GM19351 (cell line): ENCODE measurements at regions not wholly inside any gene's neighbourhood (a gene's known extent, or its start where the extent isn't known, plus 50 kb on each side); places are given as distances from the start of the nearest gene placed in this dataset.
"Not testable (repeated sequence)": the region's sequence is repeated elsewhere in the genome, so short reads cannot be mapped to it uniquely, and the experiment has no call there.

Experiments used
- ATAC-seq: cut with Tn5 transposase; IDR thresholded peaks from one replicate; pipeline ENCODE4 v1.9.1; 2021; ENCODE audit warnings: mild to moderate bottlenecking, moderate library complexity; ENCODE audit not compliant: unreplicated experiment

GRCh38 chr3:25944329-25944728, 154.4 kb downstream of the OXSM start:
- ATAC-seq, result no peak

- ATAC-seq, result no peak
These were observed 155.5 kb downstream of the OXSM start for GRCh38 chr3:25945366-25945765.

- no peak for ATAC-seq
These were observed 155.9 kb downstream of the OXSM start for GRCh38 chr3:25945836-25946235.

- no peak for ATAC-seq
These were observed 162.2 kb downstream of the OXSM start for GRCh38 chr3:25952133-25952532.

GRCh38 chr3:25957026-25957425, 167.1 kb downstream of the OXSM start:
- ATAC-seq, result no peak

GRCh38 chr3:25960776-25961175, 170.9 kb downstream of the OXSM start:
- ATAC-seq, result no peak

- ATAC-seq, result no peak
These were observed 172.4 kb downstream of the OXSM start for GRCh38 chr3:25962255-25962654.

- no peak for ATAC-seq
These were observed 174.3 kb downstream of the OXSM start for GRCh38 chr3:25964141-25964540.

- ATAC-seq, result no peak
These were observed 177.5 kb downstream of the OXSM start for GRCh38 chr3:25967385-25967784.

GRCh38 chr3:25971736-25972135, 181.8 kb downstream of the OXSM start:
- ATAC-seq, result no peak

- ATAC-seq, result no peak
These were observed 183.2 kb downstream of the OXSM start for GRCh38 chr3:25973122-25973521.

- ATAC-seq, result no peak
These were observed 192.9 kb downstream of the OXSM start for GRCh38 chr3:25982756-25983155.

GRCh38 chr3:25985621-25986020, 195.7 kb downstream of the OXSM start:
- ATAC-seq, result no peak

GRCh38 chr3:25992606-25993005, 202.7 kb downstream of the OXSM start:
- no peak for ATAC-seq

GRCh38 chr3:26004172-26004571, 214.3 kb downstream of the OXSM start:
- no peak for ATAC-seq

GRCh38 chr3:26011276-26011675, 221.4 kb downstream of the OXSM start:
- no peak for ATAC-seq

GRCh38 chr3:26012241-26012745, 222.4 kb downstream of the OXSM start:
- ATAC-seq, result no peak

GRCh38 chr3:26015752-26016151, 225.9 kb downstream of the OXSM start:
- no peak for ATAC-seq

- no peak for ATAC-seq
These were observed 229.0 kb downstream of the OXSM start for GRCh38 chr3:26018889-26019288.

- not testable (repeated sequence) for ATAC-seq
These were observed 234.3 kb downstream of the OXSM start for GRCh38 chr3:26024206-26024605.

- no peak for ATAC-seq
These were observed 239.4 kb downstream of the OXSM start for GRCh38 chr3:26029321-26029720.

GRCh38 chr3:26042126-26042525, 252.2 kb downstream of the OXSM start:
- ATAC-seq, result not testable (repeated sequence)

- no peak for ATAC-seq
These were observed 260.1 kb downstream of the OXSM start for GRCh38 chr3:26049951-26050350.

- ATAC-seq, result no peak
These were observed 260.9 kb downstream of the OXSM start for GRCh38 chr3:26050776-26051175.
